Left ventricle myocardium superior (tissue), 1 donor: ENCODE measurements at regions not wholly inside any gene's neighbourhood (a gene's known extent, or its start where the extent isn't known, plus 50 kb on each side); places are given as distances from the start of the nearest gene placed in this dataset.

Experiments used
- ATAC-seq: fragments of 200-7000 bp; cut with Tn5 transposase; one replicate; pipeline ENCODE4 v1.9.1; 2020; ENCODE audit warnings: mild to moderate bottlenecking, moderate library complexity
- DNase-seq: peaks from one replicate; pipeline ENCODE4 v3.0.0-alpha.2; 2020
- intact Hi-C: fragments of 100-400 bp; cut with micrococcal nuclease; formaldehyde crosslinking; loops from one replicate; pipeline ENCODE4 v1.11.0; 2022
- donor health status: DM: no; HTN: yes; CAD: no; lungs with severe emphysema.

DNA sequence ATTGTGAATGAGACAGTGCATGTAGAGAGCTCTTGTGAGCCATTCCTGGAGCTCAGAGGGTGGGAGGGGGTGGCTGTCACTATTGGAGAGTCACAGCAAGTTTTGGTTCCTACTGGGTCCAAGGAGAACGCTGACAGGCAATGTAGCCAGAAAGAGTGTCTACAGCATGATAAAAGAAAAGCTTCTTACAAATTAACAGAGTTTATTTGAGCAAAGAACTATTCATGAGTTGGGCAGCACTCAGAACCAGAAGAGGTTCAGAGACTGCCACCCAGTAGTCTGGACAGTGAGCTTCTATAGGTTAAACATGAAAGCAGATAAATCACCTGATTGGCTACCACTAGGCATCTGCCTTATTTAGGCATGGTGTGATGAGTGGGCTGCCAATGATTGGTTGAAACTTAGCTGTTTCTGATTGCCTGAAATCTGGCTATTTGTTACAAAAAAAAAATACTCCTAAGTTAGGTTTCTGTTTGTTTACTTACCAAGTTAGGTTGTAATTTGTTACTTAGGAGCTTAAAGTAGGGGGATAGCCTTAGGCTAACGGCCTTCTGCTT is 473.4 kb downstream of the PREX1 start:
- DNase-seq (no peak), ATAC-seq (no peak)
- intact Hi-C loops: no loop called here

DNA sequence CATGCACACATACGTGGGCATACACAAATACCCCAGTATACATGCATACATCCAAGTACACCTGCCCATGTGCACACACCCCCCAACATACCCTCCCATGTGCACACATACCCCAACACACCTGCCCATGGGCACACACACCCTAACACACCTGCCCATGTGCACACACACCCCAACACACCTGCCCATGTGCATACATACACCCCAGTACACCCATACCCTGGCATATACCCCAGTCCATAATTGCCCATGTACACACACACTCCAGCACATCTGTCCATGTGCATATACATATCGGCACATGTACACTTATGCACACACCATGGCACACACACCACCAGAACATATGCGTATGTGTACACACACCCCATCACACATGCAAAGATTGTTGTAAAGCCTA is 475.2 kb downstream of the PREX1 start:
- ATAC-seq (no peak), DNase-seq (no peak)
- intact Hi-C loops: no loop called here

DNA sequence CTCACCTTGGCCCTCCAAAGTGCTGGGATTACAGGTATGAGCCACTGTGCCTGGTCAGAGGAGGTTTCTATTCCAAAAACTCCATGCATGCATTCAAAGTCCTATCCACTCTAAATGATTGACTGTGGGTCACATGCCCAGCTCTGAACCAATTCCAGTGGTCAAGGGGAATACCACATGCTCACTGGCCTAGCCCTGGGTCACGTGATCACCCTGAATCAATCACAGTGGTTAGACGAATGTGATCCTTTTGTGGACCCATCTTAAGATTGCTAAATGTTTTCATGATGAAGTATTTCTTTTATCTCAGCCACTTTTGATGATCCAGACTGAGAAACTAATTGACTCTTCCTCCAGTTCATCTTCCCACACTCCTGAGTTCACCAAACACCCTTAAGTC is 475.8 kb downstream of the PREX1 start:
- intact Hi-C loops: no loop called here
- ATAC-seq: no peak
- no peak for DNase-seq

DNA sequence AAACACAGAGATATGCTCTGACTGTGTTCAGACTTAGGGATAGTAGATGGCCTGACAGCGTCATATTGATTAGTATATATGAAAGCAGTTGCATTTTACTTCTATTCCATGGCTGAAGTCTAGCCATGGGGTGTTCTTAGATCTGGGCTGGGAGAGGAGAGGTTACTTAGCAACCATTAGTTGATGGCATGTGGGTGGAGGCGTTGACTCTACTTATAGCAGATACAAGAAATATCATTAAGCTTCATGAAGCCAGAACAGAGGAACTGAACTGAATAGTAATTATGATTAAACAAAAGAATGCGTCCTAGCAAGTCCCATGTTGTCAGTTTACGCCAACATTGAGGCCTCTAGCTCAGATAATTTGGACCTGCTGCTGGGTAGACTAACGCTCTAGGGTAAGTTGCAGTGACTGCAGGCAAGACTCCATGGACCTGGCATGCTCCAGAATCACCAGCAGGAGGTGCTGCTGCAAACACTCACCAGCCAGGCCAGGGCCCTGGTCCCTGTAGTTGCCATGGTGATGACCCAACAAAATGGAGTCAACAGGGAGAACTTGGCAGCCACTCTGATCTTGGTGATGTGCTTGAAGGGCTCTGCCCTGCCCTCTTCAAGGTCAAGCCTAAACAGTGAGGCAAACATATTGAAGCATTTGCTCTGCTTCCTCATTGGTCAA is 477.3 kb downstream of the PREX1 start:
- intact Hi-C loops: no loop called here
- DNase-seq (no peak), ATAC-seq (no peak)

DNA sequence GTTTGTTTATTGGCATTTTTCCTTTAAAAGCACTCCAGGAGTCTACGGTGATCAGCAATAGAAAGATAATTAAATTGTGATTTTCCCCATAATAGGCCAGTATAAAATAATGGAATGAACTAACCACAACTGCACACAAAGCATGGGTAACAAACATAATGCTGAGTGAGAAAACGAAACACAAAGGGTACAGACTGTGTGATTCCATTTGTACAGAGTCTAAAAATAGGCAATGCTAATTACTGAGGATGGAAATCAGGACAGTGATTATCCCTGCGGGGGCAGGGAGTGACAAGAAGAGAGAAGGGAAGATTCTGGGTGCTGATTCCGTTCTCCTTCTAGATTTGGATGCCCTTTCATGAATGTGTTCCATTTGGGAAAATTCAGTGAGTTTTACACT is 478.1 kb downstream of the PREX1 start:
- ATAC-seq (peak; percentile 39), DNase-seq (no peak)
- intact Hi-C loops: no loop called here

DNA sequence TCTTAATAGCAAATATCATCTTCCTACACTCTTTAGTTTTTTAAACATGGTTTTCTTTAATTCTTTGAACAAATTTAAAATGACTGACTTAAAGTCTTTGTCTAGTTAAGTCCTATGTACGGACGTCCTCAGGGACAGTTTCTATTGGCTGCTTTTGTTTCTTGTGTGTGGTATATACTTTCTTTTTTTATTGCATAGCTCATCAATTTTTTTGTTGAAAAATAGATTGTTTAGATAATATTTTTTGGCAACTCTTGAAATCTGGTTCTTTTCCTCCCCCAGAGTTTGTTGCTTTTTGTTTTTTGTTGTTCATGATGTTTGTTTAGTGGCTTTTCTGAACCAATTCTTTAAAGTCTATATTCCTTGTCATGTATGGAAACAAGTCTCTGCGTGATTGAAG is 479.8 kb downstream of the PREX1 start:
- no peak for ATAC-seq
- intact Hi-C loops: no loop called here
- no peak for DNase-seq

DNA sequence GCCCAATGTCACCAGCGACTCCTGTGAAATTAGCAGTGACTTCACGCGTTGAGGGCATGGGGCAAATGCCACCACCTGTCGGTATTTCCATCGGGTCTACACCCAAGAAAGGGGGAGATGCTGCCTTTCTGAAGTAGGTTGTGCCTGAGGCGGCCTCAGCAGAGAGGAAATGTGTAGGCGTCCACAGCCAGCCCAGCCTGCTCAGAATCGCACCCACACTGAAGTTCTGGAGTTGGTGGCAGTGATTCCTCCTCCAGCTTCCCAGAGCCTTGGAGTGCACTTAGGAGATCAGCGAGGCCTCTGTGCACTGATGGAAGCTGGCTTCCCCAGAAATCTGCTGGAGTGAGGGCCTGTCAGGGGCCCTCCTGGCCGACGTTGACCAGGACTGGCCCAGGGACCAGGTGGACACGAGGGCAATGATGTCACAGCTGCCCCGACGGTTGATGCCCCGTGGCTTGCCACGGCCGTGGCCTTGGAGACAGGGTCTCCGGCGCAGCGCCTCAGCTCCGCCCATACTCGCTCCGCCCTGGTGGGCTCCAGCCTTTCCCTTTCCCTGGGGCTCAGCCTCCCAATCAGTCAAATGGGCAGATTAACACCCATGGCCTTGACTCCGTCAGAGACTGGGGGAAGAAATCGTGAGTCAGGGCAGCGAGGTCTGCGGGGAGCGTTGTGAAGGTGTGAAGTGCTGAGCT is 484.8 kb downstream of the PREX1 start:
- intact Hi-C loops: no loop called here
- no peak for ATAC-seq
- DNase-seq: no peak

DNA sequence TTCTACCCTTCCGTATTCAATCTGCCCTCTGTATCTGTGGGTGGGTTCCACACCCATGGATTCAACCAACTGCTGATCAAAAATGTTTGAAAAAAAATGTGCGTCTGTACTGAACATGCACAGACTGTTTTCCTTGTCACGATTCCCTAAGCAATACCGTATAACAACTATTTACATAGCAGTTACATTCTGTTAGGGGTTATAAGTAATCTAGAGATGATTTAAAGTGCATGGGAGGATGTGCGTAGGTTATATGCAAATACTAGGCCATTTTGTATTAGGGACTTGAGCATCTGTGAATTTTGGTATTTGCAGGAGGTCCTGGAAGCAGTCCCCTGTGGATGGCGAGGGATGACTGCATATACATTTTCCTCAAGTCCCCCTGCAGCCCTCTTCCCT is 486.9 kb downstream of the PREX1 start:
- ATAC-seq (no peak), DNase-seq (no peak)
- intact Hi-C loops: no loop called here

DNA sequence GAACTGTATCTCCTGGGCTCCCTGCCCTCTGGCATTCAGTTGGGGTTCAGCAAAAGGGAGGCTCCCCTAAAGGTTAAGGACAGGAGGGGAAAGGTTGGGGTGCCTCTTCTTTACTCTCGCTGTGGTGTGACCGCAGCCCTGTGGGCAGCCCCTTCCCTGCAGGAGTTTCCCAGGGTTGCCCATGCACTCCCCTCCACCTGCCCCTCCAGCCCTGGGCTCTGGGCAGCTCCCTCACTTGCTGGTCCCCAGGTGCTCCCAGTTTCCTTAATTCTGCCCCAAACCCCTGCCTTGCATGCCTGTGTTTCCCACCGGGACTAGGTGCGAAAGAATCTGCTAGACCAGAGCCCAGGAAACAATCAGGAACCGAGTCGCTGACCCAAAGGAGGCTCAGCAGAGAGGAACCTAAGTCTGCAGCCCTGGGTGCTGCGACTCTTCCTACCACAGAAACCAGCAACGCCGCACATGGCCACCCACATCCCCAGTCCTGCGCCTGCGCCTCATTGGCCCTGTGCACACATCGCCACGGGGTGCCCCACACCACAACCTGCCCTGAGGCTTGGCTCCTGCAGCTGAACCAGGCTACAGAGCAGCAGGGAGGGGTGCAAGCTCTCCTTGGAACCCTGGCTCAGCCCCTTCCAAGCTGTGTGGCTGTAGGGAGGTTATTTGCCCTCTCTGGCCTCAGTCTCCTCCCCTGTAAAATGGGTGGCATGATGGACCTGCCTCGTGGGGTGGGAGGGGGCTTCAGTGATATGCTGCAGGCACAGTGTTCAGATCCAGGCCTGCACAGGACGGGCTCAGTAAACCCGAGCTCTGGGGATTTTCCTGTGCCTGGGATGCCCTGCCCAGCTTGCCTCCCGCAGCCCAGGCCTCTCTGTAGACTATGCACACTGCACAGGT is 487.6 kb downstream of the PREX1 start:
- ATAC-seq (no peak), DNase-seq (no peak)
- intact Hi-C loops: no loop called here

DNA sequence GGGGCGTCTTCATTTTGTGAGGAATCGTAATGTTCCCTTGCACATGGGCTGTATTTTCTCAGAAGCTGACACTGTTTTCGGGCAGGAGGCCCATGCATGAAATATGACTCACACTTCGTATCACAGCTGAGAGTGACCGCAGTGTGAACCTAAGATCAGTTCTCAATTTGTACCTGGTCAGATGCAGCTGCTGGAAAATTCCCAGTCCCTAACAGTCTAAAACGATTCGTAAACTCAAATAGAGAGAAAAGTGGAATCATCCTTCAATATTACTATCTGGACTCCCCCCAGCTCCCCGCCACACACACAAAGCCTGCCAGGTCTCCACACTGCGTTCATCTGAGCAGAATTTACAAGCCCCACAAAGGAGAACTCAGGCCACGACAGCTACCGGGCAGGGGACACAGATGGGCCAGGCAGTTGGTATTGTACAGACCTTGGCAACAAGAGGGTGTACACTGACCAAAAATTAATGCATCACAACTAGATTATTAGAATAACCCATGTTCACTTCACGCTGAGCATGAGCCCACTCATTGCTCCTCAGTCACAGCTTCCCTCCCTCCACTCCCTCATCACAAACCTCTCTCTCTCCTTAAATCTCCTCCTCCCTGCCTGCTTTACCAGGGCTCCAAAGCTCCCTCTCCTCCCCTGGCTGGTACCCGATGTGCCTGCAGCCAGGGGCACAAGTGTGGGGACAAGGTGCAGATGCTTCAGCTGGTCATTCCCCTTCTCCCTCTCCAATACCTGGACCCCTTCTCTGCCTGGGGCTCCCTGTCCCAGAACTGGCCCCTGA is 488.4 kb downstream of the PREX1 start:
- no peak for DNase-seq
- peak; percentile 66 for ATAC-seq
- intact Hi-C loops: no loop called here

DNA sequence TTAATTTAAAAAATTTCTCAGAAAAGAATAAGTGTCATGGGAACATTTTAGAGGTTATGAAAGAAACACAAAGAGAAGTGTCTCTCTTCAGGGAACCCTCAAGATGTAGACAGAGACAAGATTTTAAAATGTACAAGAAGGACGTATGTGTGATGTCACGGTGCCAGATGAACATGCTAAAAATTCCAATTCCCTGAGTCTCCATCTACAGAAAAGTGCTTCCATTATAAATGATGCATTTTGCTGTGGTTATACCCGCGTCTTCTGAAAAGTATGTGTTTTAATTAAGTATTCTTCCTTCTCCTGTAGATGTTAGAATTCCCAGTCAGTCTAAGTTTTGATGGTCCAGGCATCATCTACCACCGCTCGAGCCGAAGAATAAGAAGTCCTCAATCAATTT is 489.1 kb downstream of the PREX1 start:
- DNase-seq: no peak
- ATAC-seq: no peak
- intact Hi-C loops: no loop called here

DNA sequence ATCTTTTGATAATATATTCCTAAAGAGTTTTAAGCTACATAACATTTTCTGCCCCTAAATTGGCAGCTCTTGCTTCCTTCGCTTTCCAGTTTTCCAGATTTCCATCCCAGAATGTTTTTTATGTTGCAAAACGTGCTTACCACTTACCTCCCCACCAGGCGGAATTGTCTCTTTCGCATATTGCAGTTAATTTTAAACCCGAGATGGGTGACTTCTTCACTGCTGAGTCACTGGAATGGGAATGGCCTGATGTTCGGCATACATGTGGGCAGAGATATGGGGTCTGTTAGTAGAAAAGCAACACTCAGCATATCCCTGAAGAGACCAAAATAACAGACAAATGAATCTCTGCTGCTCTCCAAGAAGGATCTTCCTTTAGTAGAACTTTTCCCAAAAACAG is 491.2 kb downstream of the PREX1 start:
- DNase-seq (no peak), ATAC-seq (no peak)
- intact Hi-C loops: no loop called here

DNA sequence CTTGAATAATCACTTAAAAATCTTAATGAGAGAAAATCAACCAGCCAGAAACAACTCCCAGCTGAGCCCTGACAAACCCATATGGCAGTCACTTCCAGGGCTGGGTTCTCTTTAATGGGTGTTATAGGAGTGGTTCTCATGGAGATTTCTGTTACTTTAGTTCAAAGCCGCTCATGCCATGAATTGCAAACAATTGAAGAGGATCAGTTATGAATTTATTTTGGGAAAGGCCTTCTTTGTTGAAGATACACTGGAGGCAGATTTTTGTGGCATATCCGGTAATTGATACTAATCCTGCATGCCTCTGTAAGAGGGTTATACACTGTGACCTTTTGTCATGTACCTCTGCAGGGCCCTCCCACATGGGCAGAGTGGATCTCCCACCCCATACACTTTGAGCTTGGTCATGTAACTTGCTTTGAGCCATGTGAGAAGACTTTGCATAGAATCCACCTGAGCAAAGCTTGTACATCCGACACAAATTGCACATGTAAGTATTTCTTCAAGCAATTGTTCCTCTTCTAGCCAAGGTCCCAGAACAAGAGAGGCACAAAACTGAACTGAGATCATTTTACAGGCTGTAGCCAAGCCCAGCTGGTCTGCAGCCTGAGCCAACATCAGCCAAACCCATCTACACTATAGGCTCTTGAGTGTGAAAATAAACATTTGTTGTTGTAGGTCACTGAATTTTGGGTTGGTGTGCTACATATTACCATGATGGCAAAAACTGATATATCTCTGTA is 492.3 kb downstream of the PREX1 start:
- DNase-seq (no peak), ATAC-seq (no peak)
- intact Hi-C loops: no loop called here

DNA sequence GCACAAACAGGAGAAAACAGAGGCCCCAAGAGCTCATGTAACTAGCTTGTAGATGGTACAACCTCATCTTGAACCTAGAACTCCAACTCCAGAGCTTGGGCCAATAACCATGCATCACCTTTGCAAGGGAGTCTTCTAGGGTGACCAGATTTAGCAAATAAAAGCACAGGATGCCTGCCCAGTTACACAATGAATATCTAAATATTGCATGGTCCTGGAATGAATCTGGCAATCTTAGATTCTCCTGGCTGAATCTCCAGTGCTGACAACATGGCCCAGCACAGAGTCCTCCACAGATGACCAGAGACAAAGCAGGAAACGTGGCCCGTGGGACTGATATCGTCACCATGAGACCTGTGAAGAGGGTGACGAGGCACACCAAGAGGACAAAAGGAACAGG is 494.1 kb downstream of the PREX1 start:
- intact Hi-C loops: no loop called here
- ATAC-seq: no peak
- DNase-seq: no peak

DNA sequence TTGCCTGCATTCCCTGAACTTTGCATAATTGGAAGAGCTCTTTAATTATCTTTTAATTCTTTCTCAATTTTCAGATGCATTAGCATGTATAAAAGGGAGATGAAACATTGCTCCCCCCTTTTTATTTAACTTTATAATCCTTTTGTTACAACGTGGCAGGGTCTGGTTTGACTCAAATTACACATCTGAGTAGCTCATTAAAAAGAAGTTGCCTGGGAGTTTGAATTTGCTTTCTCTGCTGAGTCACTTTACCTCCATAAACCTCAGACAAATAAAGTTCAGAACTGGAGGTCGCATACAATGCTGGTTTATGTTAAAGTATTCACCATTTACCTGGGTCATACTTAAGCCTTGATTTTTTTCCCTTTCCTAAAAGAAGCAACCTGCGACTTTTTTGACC is 495.2 kb downstream of the PREX1 start:
- ATAC-seq (no peak), DNase-seq (no peak)
- intact Hi-C loops: no loop called here

DNA sequence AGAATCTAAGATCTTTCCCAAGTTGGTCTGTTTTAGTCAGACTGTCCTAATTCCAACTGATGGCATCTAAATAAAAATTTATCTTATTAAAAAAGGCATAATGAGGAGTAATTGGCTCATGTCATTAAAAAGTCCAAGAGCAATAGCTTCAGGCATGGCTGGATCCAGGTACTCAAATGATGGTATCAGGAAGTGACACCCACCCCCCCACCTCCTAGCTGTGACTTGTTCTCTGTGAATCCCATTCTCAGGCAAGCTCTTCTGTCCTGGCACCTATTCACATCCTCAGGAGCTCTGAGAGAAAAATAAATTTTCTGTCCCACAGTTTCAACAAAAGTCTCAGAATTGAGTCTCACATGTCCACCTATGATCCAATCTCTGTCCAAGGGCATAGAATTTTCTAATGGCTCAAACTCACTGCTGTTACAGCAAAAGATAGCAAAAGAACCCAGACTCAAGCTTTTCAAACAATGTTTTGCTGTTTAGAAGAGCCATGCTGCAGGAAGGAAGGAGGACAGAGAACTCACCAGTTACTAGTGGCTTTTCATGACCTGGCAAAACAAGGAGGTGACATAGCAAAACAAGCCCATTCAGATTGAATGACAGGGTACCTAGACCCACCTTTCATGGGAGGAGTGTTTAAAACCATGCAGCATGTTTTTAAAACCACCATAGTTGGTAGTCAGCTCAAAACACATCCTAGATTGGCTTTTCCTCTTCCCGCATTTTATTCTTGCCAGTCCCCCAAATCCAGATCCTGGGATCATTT is 496.1 kb downstream of the PREX1 start:
- DNase-seq: no peak
- no peak for ATAC-seq
- intact Hi-C loops: no loop called here

DNA sequence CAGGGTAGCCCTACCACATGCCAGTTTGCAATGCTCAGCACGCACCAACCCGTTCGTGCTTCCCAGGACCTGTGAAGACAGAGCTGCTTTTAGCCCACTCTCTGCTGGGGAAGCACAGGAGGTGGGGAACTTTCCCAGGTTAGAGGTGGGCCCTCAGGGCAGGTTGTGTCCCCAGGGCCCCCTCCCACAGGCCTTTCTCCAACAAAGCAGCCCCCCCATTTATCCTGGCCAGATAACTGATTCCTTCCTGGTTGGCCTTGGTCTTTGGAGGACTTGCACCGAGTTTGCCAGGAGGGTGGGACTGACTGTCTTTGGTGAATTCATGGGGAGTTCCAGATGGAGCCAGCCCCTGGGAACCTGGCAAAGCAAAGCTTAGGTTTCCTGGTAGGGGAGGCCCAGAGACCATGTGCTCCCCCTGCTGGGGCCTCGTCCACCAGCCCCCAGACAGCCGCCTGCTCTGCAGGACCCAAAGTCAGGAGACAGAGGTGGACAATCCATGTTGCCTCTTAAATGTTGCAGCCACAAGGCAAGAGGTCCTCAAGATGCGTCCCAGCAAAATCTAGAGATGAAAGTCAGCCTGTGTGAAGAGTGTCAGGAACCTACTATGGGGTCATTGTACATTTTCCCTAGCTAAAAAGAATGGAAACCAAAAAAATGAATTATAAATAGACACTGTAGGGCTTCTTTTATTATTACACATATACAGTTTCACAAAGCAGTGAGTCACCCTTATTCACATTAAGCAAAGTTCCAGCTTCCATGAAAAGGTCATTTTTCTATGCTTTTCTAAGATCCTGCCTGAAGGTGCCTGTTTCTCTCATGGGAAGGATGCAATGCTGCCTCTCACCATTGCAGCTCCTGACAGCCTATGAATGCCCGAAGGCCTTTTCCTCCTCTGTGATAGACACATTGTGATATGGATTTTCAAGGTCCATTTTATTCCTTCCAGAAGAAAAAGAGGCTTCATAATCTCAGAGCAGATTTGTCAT is 497.8 kb downstream of the PREX1 start:
- DNase-seq (no peak), ATAC-seq (no peak)
- intact Hi-C loops: no loop called here
